ENCODE measurements at regions not wholly inside any gene's neighbourhood (a gene's known extent, or its start where the extent isn't known, plus 50 kb on each side); places are given as distances from the start of the nearest gene placed in this dataset.

DNA sequence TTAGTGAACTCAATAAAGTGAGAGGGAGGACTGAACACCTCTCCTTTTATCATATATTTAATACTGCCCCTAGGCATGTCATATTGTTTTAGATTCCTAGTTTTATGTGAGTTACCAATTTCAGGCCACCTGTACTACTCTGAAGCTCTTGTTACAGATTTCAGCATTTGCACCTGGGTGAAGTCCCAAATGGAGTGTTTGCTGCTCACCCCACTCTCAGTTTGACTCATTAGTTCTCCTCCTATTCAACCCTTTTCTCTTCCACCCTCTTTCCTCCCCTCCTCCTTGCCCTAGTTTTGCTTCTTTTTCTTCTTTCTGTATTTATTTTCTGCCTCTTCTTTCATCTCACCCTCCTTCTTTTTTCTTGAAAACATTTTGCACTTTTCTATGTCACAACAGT is 1852.2 kb upstream of the IGFBP7 start:
- Histone ChIP-seq H3K4me1 (ENCODE audit: control insufficient read depth in 2 of 3, insufficient read depth in 2 of 3, low read depth in 1 of 3, low read length in 3 of 3) (no peaks in the 10 kb centered on the region), H3K27me3 (ENCODE audit: control insufficient read depth, insufficient read depth, low read length) (no peaks in the 10 kb centered on the region), H3K9ac (ENCODE audit: low read length in 3 of 3) (no peak overlapping the region), H3K9me3 (ENCODE audit: control insufficient read depth in 2 of 3, insufficient read depth in 1 of 3, low read length in 3 of 3) (no peaks in the 10 kb centered on the region), H3K36me3 (ENCODE audit: control insufficient read depth in 2 of 3, insufficient read depth in 3 of 3, low read length in 3 of 3) (no peaks in the 10 kb centered on the region), H3K27ac (ENCODE audit: low read depth in 2 of 2, low read length in 2 of 2) (no peak overlapping the region), H3K4me3 (ENCODE audit: low read length in 3 of 3) (no peak overlapping the region)
- DNase-seq (no peak), FAIRE-seq (no peak)
- intact Hi-C loops (cut with DNase I) = no loop called here
- TF ChIP-seq, protein P1, sequence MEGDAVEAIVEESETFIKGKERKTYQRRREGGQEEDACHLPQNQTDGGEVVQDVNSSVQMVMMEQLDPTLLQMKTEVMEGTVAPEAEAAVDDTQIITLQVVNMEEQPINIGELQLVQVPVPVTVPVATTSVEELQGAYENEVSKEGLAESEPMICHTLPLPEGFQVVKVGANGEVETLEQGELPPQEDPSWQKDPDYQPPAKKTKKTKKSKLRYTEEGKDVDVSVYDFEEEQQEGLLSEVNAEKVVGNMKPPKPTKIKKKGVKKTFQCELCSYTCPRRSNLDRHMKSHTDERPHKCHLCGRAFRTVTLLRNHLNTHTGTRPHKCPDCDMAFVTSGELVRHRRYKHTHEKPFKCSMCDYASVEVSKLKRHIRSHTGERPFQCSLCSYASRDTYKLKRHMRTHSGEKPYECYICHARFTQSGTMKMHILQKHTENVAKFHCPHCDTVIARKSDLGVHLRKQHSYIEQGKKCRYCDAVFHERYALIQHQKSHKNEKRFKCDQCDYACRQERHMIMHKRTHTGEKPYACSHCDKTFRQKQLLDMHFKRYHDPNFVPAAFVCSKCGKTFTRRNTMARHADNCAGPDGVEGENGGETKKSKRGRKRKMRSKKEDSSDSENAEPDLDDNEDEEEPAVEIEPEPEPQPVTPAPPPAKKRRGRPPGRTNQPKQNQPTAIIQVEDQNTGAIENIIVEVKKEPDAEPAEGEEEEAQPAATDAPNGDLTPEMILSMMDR (IDR thresholded peaks at IDR 0.05; ENCODE audit: borderline replicate concordance, extremely low read depth, insufficient read depth) = no peak

DNA sequence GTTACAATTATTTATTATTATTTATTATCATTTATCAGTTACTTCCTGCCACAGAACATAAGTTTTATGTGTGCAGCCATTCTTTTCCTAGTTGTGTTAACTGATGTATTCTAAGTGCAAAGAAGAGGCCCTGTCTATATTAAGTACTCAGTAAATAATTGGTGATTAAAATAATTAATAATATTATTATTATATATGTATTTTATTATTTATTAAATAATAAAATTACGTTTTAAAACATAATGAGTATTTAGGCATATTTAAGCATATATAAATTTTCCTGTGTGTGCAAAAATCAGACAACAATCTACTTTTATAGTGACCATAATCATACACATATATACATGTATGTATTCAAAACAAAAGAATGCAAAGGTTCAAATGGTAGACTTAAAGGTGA is 1871.6 kb upstream of the IGFBP7 start:
- no peak for FAIRE-seq
- Histone ChIP-seq H3K27ac (ENCODE audit: low read depth in 2 of 2, low read length in 2 of 2) (no peak overlapping the region), H3K4me1 (ENCODE audit: control insufficient read depth in 2 of 3, insufficient read depth in 2 of 3, low read depth in 1 of 3, low read length in 3 of 3) (no peaks in the 10 kb centered on the region), H3K9me3 (ENCODE audit: control insufficient read depth in 2 of 3, insufficient read depth in 1 of 3, low read length in 3 of 3) (no peaks in the 10 kb centered on the region), H3K36me3 (ENCODE audit: control insufficient read depth in 2 of 3, insufficient read depth in 3 of 3, low read length in 3 of 3) (no peaks in the 10 kb centered on the region), H3K4me3 (ENCODE audit: low read length in 3 of 3) (no peak overlapping the region), H3K27me3 (ENCODE audit: control insufficient read depth, insufficient read depth, low read length) (no peaks in the 10 kb centered on the region), H3K9ac (ENCODE audit: low read length in 3 of 3) (no peak overlapping the region)
- TF ChIP-seq, protein P1 (IDR thresholded peaks at IDR 0.05; ENCODE audit: borderline replicate concordance, extremely low read depth, insufficient read depth) = no peak
- no peak for DNase-seq
- intact Hi-C loops (cut with DNase I) = no loop called here

DNA sequence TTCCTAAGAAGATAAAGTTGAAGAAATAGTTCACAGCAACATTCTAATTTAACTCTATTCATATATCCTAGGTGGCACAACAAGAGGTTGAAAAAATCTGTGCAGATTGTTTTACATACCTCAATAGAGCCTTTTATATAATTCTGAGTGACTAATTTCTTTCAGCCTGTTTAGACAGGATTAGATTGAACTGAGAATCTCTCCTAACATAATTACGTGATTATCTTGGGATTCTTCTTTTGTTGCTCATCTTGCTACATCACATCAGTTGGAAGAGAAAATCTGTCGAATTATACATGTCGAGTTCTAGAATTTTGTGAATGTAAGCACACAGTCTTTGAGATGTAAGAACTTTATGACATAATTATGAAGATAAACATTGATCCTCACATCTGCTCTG is 1873.7 kb upstream of the IGFBP7 start:
- intact Hi-C loops (cut with DNase I) = no loop called here
- Histone ChIP-seq H3K4me3 (ENCODE audit: low read length in 3 of 3) (no peak overlapping the region), H3K9me3 (ENCODE audit: control insufficient read depth in 2 of 3, insufficient read depth in 1 of 3, low read length in 3 of 3) (no peaks in the 10 kb centered on the region), H3K27ac (ENCODE audit: low read depth in 2 of 2, low read length in 2 of 2) (no peak overlapping the region), H3K36me3 (ENCODE audit: control insufficient read depth in 2 of 3, insufficient read depth in 3 of 3, low read length in 3 of 3) (no peaks in the 10 kb centered on the region), H3K9ac (ENCODE audit: low read length in 3 of 3) (no peak overlapping the region), H3K4me1 (ENCODE audit: control insufficient read depth in 2 of 3, insufficient read depth in 2 of 3, low read depth in 1 of 3, low read length in 3 of 3) (no peaks in the 10 kb centered on the region), H3K27me3 (ENCODE audit: control insufficient read depth, insufficient read depth, low read length) (no peaks in the 10 kb centered on the region)
- DNase-seq (no peak), FAIRE-seq (no peak)
- TF ChIP-seq, protein P1 (IDR thresholded peaks at IDR 0.05; ENCODE audit: borderline replicate concordance, extremely low read depth, insufficient read depth) = no peak

DNA sequence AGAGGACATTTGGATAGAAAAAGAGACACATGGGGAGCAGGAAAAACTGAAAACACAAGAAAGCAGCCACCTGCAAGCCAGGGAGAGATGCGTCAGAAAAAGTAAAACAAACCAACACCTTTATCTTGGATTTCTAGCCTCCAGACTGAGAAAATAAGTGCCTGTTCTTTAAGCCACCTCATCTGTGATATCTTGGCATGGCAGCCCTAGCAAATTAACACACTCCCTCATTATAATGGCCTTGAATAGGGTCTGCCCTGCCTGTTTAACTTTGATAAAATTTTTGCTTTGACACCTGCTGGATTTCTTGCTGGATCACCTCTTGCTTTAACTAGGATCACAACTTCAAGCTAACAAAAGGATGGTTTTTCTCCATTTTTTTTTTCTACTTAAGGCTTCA is 1892.0 kb upstream of the IGFBP7 start:
- Histone ChIP-seq H3K27ac (ENCODE audit: low read depth in 2 of 2, low read length in 2 of 2) (no peak overlapping the region), H3K27me3 (ENCODE audit: control insufficient read depth, insufficient read depth, low read length) (no peaks in the 10 kb centered on the region), H3K4me3 (ENCODE audit: low read length in 3 of 3) (no peak overlapping the region), H3K9ac (ENCODE audit: low read length in 3 of 3) (no peak overlapping the region), H3K36me3 (ENCODE audit: control insufficient read depth in 2 of 3, insufficient read depth in 3 of 3, low read length in 3 of 3) (no peaks in the 10 kb centered on the region), H3K4me1 (ENCODE audit: control insufficient read depth in 2 of 3, insufficient read depth in 2 of 3, low read depth in 1 of 3, low read length in 3 of 3) (no peaks in the 10 kb centered on the region), H3K9me3 (ENCODE audit: control insufficient read depth in 2 of 3, insufficient read depth in 1 of 3, low read length in 3 of 3) (no peaks in the 10 kb centered on the region)
- DNase-seq (no peak), FAIRE-seq (no peak)
- TF ChIP-seq, protein P1 (IDR thresholded peaks at IDR 0.05; ENCODE audit: borderline replicate concordance, extremely low read depth, insufficient read depth) = no peak
- intact Hi-C loops (cut with DNase I) = no loop called here
